Stomach (tissue), 4 donors: ENCODE measurements at regions not wholly inside any gene's neighbourhood (a gene's known extent, or its start where the extent isn't known, plus 50 kb on each side); places are given as distances from the start of the nearest gene placed in this dataset.

Experiments
- CTCF ChIP-seq, 7 experiments: fragments of 450-650 bp in 4 of 7; fragments of 200-600 bp in 3 of 7; sonication (generic) in 3 of 7; IDR thresholded peaks; one replicate each; pipeline ENCODE4 v1.5.1; 2016 to 2019; ENCODE audit warnings: antibody characterized with exemption in 7 of 7, control low read depth in 2 of 7, mild to moderate bottlenecking in 1 of 7
- EP300 ChIP-seq: sonication (generic); formaldehyde crosslinking; IDR thresholded peaks from one replicate; pipeline ENCODE4 v1.6.1; 2017; ENCODE audit warnings: antibody characterized with exemption
- POLR2A ChIP-seq, 4 donors: fragments of 450-650 bp; IDR thresholded peaks; one replicate each; pipeline ENCODE4 v1.6.1; 2016; ENCODE audit warnings: antibody characterized with exemption in 4 of 4, control low read depth in 2 of 4, mild to moderate bottlenecking in 1 of 4, moderate library complexity in 1 of 4
- POLR2AphosphoS5 ChIP-seq, 3 donors: sonication (generic); formaldehyde crosslinking; IDR thresholded peaks; one replicate each; pipeline ENCODE4 v1.6.1; 2016; ENCODE audit warnings: antibody characterized with exemption in 3 of 3

DNA sequence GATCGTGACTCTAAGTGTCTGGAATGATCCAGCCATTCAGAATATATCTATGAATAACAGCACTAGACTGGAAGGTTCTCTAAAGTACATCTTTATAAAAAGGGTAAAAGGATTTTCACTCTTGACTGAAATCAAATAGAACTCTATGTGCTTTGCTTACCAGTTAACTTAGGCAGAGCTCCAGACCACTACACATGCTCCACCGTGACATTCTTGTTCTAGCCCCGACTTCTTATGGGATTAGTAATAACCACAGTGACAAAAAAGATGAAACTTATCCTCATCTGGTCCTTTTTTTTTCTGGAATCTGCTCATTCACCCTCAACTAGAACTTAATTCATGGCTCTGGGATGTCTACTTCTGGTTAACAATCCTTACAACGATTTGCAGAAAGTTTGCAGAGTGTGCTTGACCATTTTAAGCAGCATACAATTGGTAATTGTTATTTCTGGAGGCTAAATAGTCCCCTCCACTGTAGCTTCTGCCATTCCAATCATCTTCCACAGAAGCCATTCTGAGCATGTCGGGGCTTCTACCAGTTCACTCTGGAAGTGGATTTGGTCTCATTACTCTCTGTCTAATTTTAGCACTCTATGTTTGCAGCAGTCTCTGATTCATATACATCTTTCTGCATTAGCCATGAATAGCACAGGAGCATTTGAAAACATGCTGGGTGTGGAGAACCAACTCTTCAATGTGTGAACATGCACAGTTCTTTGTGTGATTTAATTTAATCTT is 163.7 kb upstream of the CDC14C start:
- TF ChIP-seq CTCF (IDR thresholded peaks at IDR 0.05) (no peak), POLR2A (IDR thresholded peaks at IDR 0.05) (no peak), EP300 (no peak), POLR2AphosphoS5 (IDR thresholded peaks at IDR 0.05) (no peak)
